Stimulated activated CD8-positive, alpha-beta memory T cell treated with anti-CD3 and anti-CD28 coated beads, Interleukin-15, amount 100 ng/mL, for 24 hours (primary cell): ENCODE measurements at regions not wholly inside any gene's neighbourhood (a gene's known extent, or its start where the extent isn't known, plus 50 kb on each side); places are given as distances from the start of the nearest gene placed in this dataset.
"Not testable (repeated sequence)": the region's sequence is repeated elsewhere in the genome, so short reads cannot be mapped to it uniquely, and the experiment has no call there.

ENCODE experiments used
- DNase-seq: peaks from one replicate; pipeline ENCODE4 v3.0.0-alpha.2; 2020; ENCODE audit warnings: low read depth

DNA sequence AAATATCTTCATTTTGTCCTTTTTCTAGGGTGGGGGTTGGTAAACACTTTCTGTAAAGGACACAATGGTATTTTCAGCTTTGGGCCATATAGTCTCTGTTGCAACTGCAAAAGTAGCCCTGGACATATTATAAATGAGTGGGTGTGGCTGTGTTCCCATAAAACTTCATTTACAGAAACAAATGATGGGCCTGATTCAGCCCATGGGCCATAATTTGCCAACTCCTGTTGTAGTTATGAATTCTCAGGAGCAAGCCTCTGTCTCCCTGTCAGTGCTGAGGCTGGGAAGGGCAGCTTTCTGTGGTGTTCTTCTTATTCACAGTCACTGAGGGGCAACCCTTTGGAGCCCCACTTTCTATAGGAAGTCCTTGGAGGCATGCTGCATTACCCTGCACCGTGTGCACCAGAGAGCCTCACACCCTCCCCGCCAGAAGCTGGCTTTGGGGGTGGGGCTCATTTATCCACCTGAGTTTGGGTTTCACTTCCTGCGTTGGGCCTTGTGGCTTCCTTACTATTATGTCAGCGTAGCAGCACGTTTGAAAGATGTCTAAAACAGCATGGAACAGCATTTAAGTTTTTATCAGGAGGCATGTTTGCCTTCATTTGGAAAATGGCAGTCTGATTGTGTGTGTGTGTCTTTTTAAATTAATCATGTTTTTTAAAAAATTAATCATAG lies 60.8 kb upstream of the FAN1 start:
- DNase-seq, result not testable (repeated sequence)

- not testable (repeated sequence) for DNase-seq
These were observed 58.2 kb upstream of the FAN1 start for GRCh38 chr15:30845536-30845935.
